Uterus (tissue), 2 donors: ENCODE measurements at regions not wholly inside any gene's neighbourhood (a gene's known extent, or its start where the extent isn't known, plus 50 kb on each side); places are given as distances from the start of the nearest gene placed in this dataset.

Source experiments
- POLR2A ChIP-seq, 2 donors: fragments of 450-650 bp; IDR thresholded peaks; one replicate each; pipeline ENCODE4 v1.6.1; 2016; ENCODE audit warnings: antibody characterized with exemption in 2 of 2, mild to moderate bottlenecking in 1 of 2, moderate library complexity in 1 of 2
- TF ChIP-seq, protein P1 (sequence below), 4 experiments: fragments of 200-600 bp in 2 of 4; fragments of 450-650 bp in 2 of 4; sonication (generic) in 2 of 4; IDR thresholded peaks; one replicate each; pipeline ENCODE4 v1.5.1; 2016 to 2019; ENCODE audit warnings: antibody characterized with exemption in 4 of 4, mild to moderate bottlenecking in 2 of 4, moderate library complexity in 1 of 4

DNA sequence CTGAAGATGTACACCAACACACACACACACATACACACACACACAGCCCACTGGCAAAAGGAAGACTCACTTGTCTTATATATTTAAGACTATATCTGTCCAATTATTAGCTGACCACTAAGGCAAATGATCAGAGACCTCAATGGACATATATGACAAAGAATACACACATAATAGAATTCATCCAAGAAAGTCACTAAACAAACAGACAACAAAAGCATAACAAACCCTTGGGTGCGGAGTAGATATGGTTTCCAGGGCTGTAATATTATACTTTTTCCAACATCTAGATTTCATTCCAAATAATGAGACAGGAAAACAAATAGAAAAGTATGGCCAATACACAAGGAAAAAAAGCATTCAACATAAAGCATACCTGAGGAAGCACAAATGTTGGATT, 72.3 kb upstream of the PRICKLE2 start:
- TF ChIP-seq, protein P1, sequence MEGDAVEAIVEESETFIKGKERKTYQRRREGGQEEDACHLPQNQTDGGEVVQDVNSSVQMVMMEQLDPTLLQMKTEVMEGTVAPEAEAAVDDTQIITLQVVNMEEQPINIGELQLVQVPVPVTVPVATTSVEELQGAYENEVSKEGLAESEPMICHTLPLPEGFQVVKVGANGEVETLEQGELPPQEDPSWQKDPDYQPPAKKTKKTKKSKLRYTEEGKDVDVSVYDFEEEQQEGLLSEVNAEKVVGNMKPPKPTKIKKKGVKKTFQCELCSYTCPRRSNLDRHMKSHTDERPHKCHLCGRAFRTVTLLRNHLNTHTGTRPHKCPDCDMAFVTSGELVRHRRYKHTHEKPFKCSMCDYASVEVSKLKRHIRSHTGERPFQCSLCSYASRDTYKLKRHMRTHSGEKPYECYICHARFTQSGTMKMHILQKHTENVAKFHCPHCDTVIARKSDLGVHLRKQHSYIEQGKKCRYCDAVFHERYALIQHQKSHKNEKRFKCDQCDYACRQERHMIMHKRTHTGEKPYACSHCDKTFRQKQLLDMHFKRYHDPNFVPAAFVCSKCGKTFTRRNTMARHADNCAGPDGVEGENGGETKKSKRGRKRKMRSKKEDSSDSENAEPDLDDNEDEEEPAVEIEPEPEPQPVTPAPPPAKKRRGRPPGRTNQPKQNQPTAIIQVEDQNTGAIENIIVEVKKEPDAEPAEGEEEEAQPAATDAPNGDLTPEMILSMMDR (IDR thresholded peaks at IDR 0.05): no peak
- no peak for TF ChIP-seq POLR2A (IDR thresholded peaks at IDR 0.05)
